ENCODE measurements at regions not wholly inside any gene's neighbourhood (a gene's known extent, or its start where the extent isn't known, plus 50 kb on each side); places are given as distances from the start of the nearest gene placed in this dataset.

GRCh38 chr2:129764376-129765325 is 214.8 kb upstream of the RAB6C start:
- DNase-seq (ENCODE audit: low read depth in 2 of 2), result no peak

- no peak for DNase-seq (ENCODE audit: low read depth in 2 of 2)
Observed at GRCh38 chr2:129765326-129765677, 214.2 kb upstream of the RAB6C start.

GRCh38 chr2:129765678-129766351 is 213.7 kb upstream of the RAB6C start:
- no peak for DNase-seq (ENCODE audit: low read depth in 2 of 2)

- no peak for DNase-seq (ENCODE audit: low read depth in 2 of 2)
Observed at GRCh38 chr2:129766374-129766993, 213.0 kb upstream of the RAB6C start.

GRCh38 chr2:129767346-129768035 is 212.0 kb upstream of the RAB6C start:
- DNase-seq (ENCODE audit: low read depth in 2 of 2), result no peak

GRCh38 chr2:129768036-129768386 is 211.5 kb upstream of the RAB6C start:
- no peak for DNase-seq (ENCODE audit: low read depth in 2 of 2)

- no peak for DNase-seq (ENCODE audit: low read depth in 2 of 2)
Observed at GRCh38 chr2:129768485-129769184, 210.8 kb upstream of the RAB6C start.

GRCh38 chr2:129769185-129769991 is 210.1 kb upstream of the RAB6C start:
- no peak for DNase-seq (ENCODE audit: low read depth in 2 of 2)

GRCh38 chr2:129771418-129772189 is 207.9 kb upstream of the RAB6C start:
- no peak for DNase-seq (ENCODE audit: low read depth in 2 of 2)

- no peak for DNase-seq (ENCODE audit: low read depth in 2 of 2)
Observed at GRCh38 chr2:129772190-129772579, 207.3 kb upstream of the RAB6C start.

GRCh38 chr2:129775952-129776653 is 203.4 kb upstream of the RAB6C start:
- DNase-seq (ENCODE audit: low read depth in 2 of 2), result no peak

- no peak for DNase-seq (ENCODE audit: low read depth in 2 of 2)
Observed at GRCh38 chr2:129777146-129777545, 202.3 kb upstream of the RAB6C start.

- no peak for DNase-seq (ENCODE audit: low read depth in 2 of 2)
Observed at GRCh38 chr2:129777762-129778583, 201.5 kb upstream of the RAB6C start.

- no peak for DNase-seq (ENCODE audit: low read depth in 2 of 2)
Observed at GRCh38 chr2:129778584-129778877, 200.9 kb upstream of the RAB6C start.

GRCh38 chr2:129779783-129780182 is 199.7 kb upstream of the RAB6C start:
- no peak for DNase-seq (ENCODE audit: low read depth in 2 of 2)

- DNase-seq (ENCODE audit: low read depth in 2 of 2), result no peak
Observed at GRCh38 chr2:129780316-129781270, 198.9 kb upstream of the RAB6C start.
